IMR-90 (cell line): ENCODE measurements at regions not wholly inside any gene's neighbourhood (a gene's known extent, or its start where the extent isn't known, plus 50 kb on each side); places are given as distances from the start of the nearest gene placed in this dataset.

Experiments
- ATAC-seq: fragments of 200-7000 bp; cut with Tn5 transposase; 2 replicates; pipeline ENCODE4 v1.9.1; 2020; ENCODE audit warnings: low read depth, mild to moderate bottlenecking, moderate library complexity
- BruUV-seq: library from RNA; stranded (reverse); fragments of 400-500 nt; replicated peaks from 2 replicates; lab custom pipeline; 2021; lab: Mats Ljungman, UMichigan
- CTCF ChIA-PET: fragments of 300-600 bp; formaldehyde crosslinking; extraction: SDS; loops from one replicate; lab custom pipeline; 2021; ENCODE audit warnings: antibody characterized with exemption; lab: Yijun Ruan, JAX
- POLR2A ChIA-PET: fragments of 300-600 bp; sonication (Branson Sonifier 250); formaldehyde crosslinking; loops from one replicate; lab custom pipeline; 2022; ENCODE audit warnings: antibody characterized with exemption; ENCODE audit not compliant: unreplicated experiment; lab: Charles Lee
- DNase-seq: peaks from one replicate; pipeline ENCODE4 v3.0.0; 2013
- H2AFZ ChIP-seq: replicated peaks from 2 replicates; pipeline ENCODE3; 2013; ENCODE audit warnings: low read length, mild to moderate bottlenecking; ENCODE audit not compliant: poor library complexity
- H2AK5ac ChIP-seq: 2 replicates; pipeline ENCODE4 v1.6.1; 2013; ENCODE audit warnings: low read depth, low read length, inconsistent platforms
- H2AK9ac ChIP-seq: replicated peaks from 2 replicates; pipeline ENCODE3; 2013; ENCODE audit warnings: mild to moderate bottlenecking, low read depth, low read length, moderate library complexity; ENCODE audit not compliant: poor library complexity
- H2BK120ac ChIP-seq: 2 replicates; pipeline ENCODE4 v1.6.1; 2013; ENCODE audit warnings: low read depth, low read length, inconsistent platforms
- H2BK15ac ChIP-seq: 3 replicates; pipeline ENCODE4 v1.6.1; 2013; ENCODE audit warnings: low read depth, low read length, inconsistent platforms
- H2BK20ac ChIP-seq: 2 replicates; pipeline ENCODE4 v1.6.1; 2013; ENCODE audit warnings: low read depth, mild to moderate bottlenecking, inconsistent platforms, low read length, moderate library complexity
- H2BK5ac ChIP-seq: 2 replicates; pipeline ENCODE4 v1.6.1; 2013; ENCODE audit warnings: mild to moderate bottlenecking, low read depth, low read length, inconsistent platforms; ENCODE audit not compliant: poor library complexity, severe bottlenecking
- H3K14ac ChIP-seq: replicated peaks from 2 replicates; pipeline ENCODE4 v1.6.1; 2013; ENCODE audit warnings: low read depth, low read length, inconsistent platforms
- H3K18ac ChIP-seq: 2 replicates; pipeline ENCODE4 v1.6.1; 2013; ENCODE audit warnings: low read depth, low read length, control low read depth
- H3K23ac ChIP-seq: 2 replicates; pipeline ENCODE4 v1.6.1; 2013; ENCODE audit warnings: low read depth, low read length, inconsistent platforms
- H3K27ac ChIP-seq: 2 replicates; pipeline ENCODE4 v1.5.1; 2013; ENCODE audit warnings: mild to moderate bottlenecking, control low read depth, low read length; ENCODE audit not compliant: insufficient read depth
- H3K27me3 ChIP-seq: 2 replicates; pipeline ENCODE4 v1.6.1; 2013; ENCODE audit warnings: low read length; ENCODE audit not compliant: control insufficient read depth, insufficient read depth
- H3K36me3 ChIP-seq: 2 replicates; pipeline ENCODE4 v1.6.1; 2013; ENCODE audit warnings: low read length, mixed read lengths; ENCODE audit not compliant: control insufficient read depth, insufficient read depth
- H3K4ac ChIP-seq: 2 replicates; pipeline ENCODE4 v1.6.1; 2013; ENCODE audit warnings: low read depth, low read length, inconsistent platforms
- H3K4me1 ChIP-seq: 2 replicates; pipeline ENCODE4 v1.6.1; 2013; ENCODE audit warnings: low read length, mixed read lengths; ENCODE audit not compliant: control insufficient read depth, insufficient read depth
- H3K4me2 ChIP-seq: 2 replicates; pipeline ENCODE4 v1.6.1; 2013; ENCODE audit warnings: low read depth, mild to moderate bottlenecking, control low read depth, low read length, moderate library complexity
- H3K4me3 ChIP-seq: 2 replicates; pipeline ENCODE4 v1.5.1; 2013; ENCODE audit warnings: low read depth, mild to moderate bottlenecking, control low read depth, low read length, moderate library complexity; ENCODE audit not compliant: insufficient read depth
- H3K56ac ChIP-seq: 2 replicates; pipeline ENCODE4 v1.6.1; 2013; ENCODE audit warnings: low read length, inconsistent platforms; ENCODE audit not compliant: insufficient read depth; ENCODE audit errors: extremely low read depth
- H3K79me1 ChIP-seq, 2 experiments: 2 replicates each; pipeline ENCODE4 v1.6.1; 2013; ENCODE audit warnings: low read length in 2 of 2, inconsistent platforms in 1 of 2, low read depth in 1 of 2
- H3K9ac ChIP-seq: 2 replicates; pipeline ENCODE4 v1.6.1; 2013; ENCODE audit warnings: low read depth, low read length, control low read depth
- H3K9me1 ChIP-seq: 2 replicates; pipeline ENCODE4 v1.6.1; 2013; ENCODE audit warnings: low read length, inconsistent platforms; ENCODE audit not compliant: insufficient read depth
- H3K9me3 ChIP-seq: 2 replicates; pipeline ENCODE4 v1.6.1; 2013; ENCODE audit warnings: low read length; ENCODE audit not compliant: control insufficient read depth, insufficient read depth
- H4K20me1 ChIP-seq: 2 replicates; pipeline ENCODE4 v1.6.1; 2013; ENCODE audit warnings: low read length, inconsistent platforms; ENCODE audit not compliant: insufficient read depth
- H4K5ac ChIP-seq: 2 replicates; pipeline ENCODE4 v1.6.1; 2013; ENCODE audit warnings: mild to moderate bottlenecking, low read depth, low read length, control low read depth
- H4K8ac ChIP-seq, 2 experiments: 2 replicates each; pipeline ENCODE4 v1.6.1; 2013; ENCODE audit warnings: low read depth in 2 of 2, low read length in 2 of 2, control low read depth in 1 of 2, inconsistent platforms in 1 of 2
- H4K91ac ChIP-seq: 2 replicates; pipeline ENCODE4 v1.6.1; 2013; ENCODE audit warnings: low read depth, low read length, inconsistent platforms; ENCODE audit not compliant: insufficient read depth
- CEBPB ChIP-seq: IDR thresholded peaks from 2 replicates; pipeline ENCODE4 v1.6.1; 2012; ENCODE audit warnings: low read depth, low read length, improper control_type of control experiment
- CTCF ChIP-seq: conservative IDR thresholded peaks from 2 replicates; pipeline ENCODE4 v1.5.1; 2012; ENCODE audit warnings: mild to moderate bottlenecking, low read depth, low read length, improper control_type of control experiment
- MAZ ChIP-seq: IDR thresholded peaks from 2 replicates; pipeline ENCODE4 v1.6.1; 2012; ENCODE audit warnings: low read depth, mild to moderate bottlenecking, low read length, improper control_type of control experiment, moderate library complexity, borderline replicate concordance
- RAD21 ChIP-seq: IDR thresholded peaks from 2 replicates; pipeline ENCODE4 v1.6.1; 2012; ENCODE audit warnings: low read length, improper control_type of control experiment
- RCOR1 ChIP-seq: IDR thresholded peaks from 2 replicates; pipeline ENCODE4 v1.6.1; 2012; ENCODE audit warnings: mild to moderate bottlenecking, low read length, improper control_type of control experiment; ENCODE audit not compliant: insufficient replicate concordance
- RFX5 ChIP-seq: IDR thresholded peaks from 2 replicates; pipeline ENCODE4 v1.8.0; 2012; ENCODE audit warnings: low read depth, mild to moderate bottlenecking, low read length, moderate library complexity
- SMC3 ChIP-seq: fragments of 150-350 bp; IDR thresholded peaks from 2 replicates; pipeline ENCODE4 v1.6.1; 2016; ENCODE audit warnings: low read depth, mild to moderate bottlenecking, antibody characterized with exemption, low read length, moderate library complexity
- WGBS, 2 experiments: methylation state at CpG; one replicate each; pipeline versions ENCODE4 v1.1.5 to v1.1.7; 2013; ENCODE audit warnings: missing lambda C conversion rate in 2 of 2; ENCODE audit not compliant: insufficient read length in 1 of 2; ENCODE audit errors: extremely low coverage in 2 of 2; 5-methylcytosine and 5-hydroxymethylcytosine counted together
- dilution Hi-C: fragments of 300-500 bp; cut with HindIII; formaldehyde crosslinking; loops from one replicate; pipeline ENCODE4 v1.14.3; 2018; ENCODE audit warnings: low sequenced_read_pairs; ENCODE audit not compliant: unreplicated experiment
- in situ Hi-C: fragments of 300-500 bp; cut with MboI; formaldehyde crosslinking; loops from 3 replicates; pipeline ENCODE4 v1.14.3; 2019; ENCODE audit warnings: low sequenced_read_pairs, inconsistent platforms, mixed read lengths
- intact Hi-C: fragments of 100-400 bp; cut with micrococcal nuclease; formaldehyde crosslinking; loops from 2 replicates; pipeline ENCODE4 v1.10.0; 2022
- TF ChIP-seq, protein P1 (sequence below): fragments of 150-350 bp; IDR thresholded peaks from 2 replicates; pipeline ENCODE4 v1.6.1; 2016; ENCODE audit warnings: low read depth, mild to moderate bottlenecking, low read length, moderate library complexity, borderline replicate concordance

- DNase-seq (no peak), ATAC-seq (no peak)
- no peak overlapping the region for H2BK5ac ChIP-seq
- H3K36me3 ChIP-seq: no peaks in the 10 kb centered on the region
- dilution Hi-C loops: no loop called here
- no peaks in the 10 kb centered on the region for H3K9me1 ChIP-seq
- ChIA-PET POLR2A (no interaction called here), CTCF (no interaction called here)
- no peak overlapping the region for H3K56ac ChIP-seq
- no peak overlapping the region for H2BK120ac ChIP-seq
- BruUV-seq: no TSS peak
- H4K8ac ChIP-seq: no peak overlapping the region
- no peak overlapping the region for H3K23ac ChIP-seq
- H3K27me3 ChIP-seq: no peaks in the 10 kb centered on the region; the same call in 1 of the 2 replicates
- no peak overlapping the region for H2BK15ac ChIP-seq
- in situ Hi-C loops: no loop called here
- H4K91ac ChIP-seq: no peak overlapping the region
- H3K4me1 ChIP-seq: no peaks in the 10 kb centered on the region
- no peak overlapping the region for H3K9ac ChIP-seq
- H3K14ac ChIP-seq: no peak overlapping the region
- H4K5ac ChIP-seq: no peak overlapping the region
- no peak overlapping the region for H2AK5ac ChIP-seq
- H2AK9ac ChIP-seq: no peak overlapping the region
- no peak overlapping the region for H3K18ac ChIP-seq
- intact Hi-C loops: no loop called here
- no CpG with 5 or more reads among the region's 8 CpGs for WGBS, 2 experiments
- H3K4me3 ChIP-seq: no peak overlapping the region
- H3K27ac ChIP-seq: no peak overlapping the region
- H4K20me1 ChIP-seq: no peaks in the 10 kb centered on the region
- H3K4me2 ChIP-seq: no peak overlapping the region
- no peak overlapping the region for H3K4ac ChIP-seq
- TF ChIP-seq RCOR1 (no peak), RAD21 (no peak), CEBPB (no peak), SMC3 (no peak), RFX5 (no peak), MAZ (no peak), CTCF (no peak)
- TF ChIP-seq, protein P1, sequence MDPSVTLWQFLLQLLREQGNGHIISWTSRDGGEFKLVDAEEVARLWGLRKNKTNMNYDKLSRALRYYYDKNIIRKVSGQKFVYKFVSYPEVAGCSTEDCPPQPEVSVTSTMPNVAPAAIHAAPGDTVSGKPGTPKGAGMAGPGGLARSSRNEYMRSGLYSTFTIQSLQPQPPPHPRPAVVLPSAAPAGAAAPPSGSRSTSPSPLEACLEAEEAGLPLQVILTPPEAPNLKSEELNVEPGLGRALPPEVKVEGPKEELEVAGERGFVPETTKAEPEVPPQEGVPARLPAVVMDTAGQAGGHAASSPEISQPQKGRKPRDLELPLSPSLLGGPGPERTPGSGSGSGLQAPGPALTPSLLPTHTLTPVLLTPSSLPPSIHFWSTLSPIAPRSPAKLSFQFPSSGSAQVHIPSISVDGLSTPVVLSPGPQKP: no peak
- no peak overlapping the region for H2AFZ ChIP-seq
- no peaks in the 10 kb centered on the region for H3K9me3 ChIP-seq
- no peak overlapping the region for H2BK20ac ChIP-seq
- no peaks in the 10 kb centered on the region for H3K79me1 ChIP-seq
Measured at GRCh38 chr14:96725232-96725631, 72.0 kb upstream of the VRK1 start.
